Activated naive CD8-positive, alpha-beta T cell treated with anti-CD3 and anti-CD28 coated beads, Interleukin-2, amount 50 U/mL, for 16 hours (primary cell): ENCODE measurements at regions not wholly inside any gene's neighbourhood (a gene's known extent, or its start where the extent isn't known, plus 50 kb on each side); places are given as distances from the start of the nearest gene placed in this dataset.
"Not testable (repeated sequence)": the region's sequence is repeated elsewhere in the genome, so short reads cannot be mapped to it uniquely, and the experiment has no call there.

ENCODE experiments used
- DNase-seq: peaks from one replicate; pipeline ENCODE4 v3.0.0-alpha.2; 2020; ENCODE audit warnings: low read depth, low spot score

DNA sequence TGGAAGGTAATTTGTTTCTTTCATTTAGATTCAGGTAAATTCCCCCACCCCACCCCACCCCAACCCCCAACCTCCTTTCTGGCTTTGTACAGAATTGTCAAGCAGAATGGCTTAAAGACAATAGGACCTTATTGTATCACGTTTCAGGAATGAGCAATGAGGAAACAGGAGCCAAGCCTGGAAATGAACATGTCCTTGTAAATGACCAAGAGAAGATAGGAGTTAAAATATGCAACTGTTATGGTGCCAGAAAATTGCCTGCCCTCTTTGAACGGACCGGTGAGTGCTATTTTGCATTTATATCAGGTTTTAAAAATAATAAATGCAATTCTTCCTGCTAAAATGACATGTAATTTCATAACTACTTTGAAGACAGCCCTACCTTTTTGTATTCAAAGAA, 141.6 kb upstream of the PELI2 start:
- no peak for DNase-seq

- DNase-seq = no peak
Observed at GRCh38 chr14:55977392-55978150, 140.6 kb upstream of the PELI2 start.

DNA sequence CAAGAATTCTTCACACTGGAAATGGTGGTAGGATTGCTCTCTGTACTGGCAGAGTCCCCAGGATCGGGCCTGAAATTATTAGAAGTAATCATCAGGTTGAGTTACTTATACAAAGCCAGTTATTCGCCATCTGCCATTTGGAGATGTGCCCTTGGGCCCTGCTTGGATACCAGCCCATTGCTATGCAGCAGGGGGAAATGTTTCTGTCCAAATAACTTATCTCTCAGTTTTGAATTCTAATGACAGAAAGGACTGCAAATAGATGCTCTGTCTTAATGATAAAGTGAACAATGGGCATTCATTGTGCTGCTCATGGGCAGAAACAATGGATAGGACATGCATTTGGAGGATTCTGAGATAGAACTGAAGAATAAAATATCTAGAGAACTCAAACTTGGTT, 139.1 kb upstream of the PELI2 start:
- DNase-seq = no peak

DNA sequence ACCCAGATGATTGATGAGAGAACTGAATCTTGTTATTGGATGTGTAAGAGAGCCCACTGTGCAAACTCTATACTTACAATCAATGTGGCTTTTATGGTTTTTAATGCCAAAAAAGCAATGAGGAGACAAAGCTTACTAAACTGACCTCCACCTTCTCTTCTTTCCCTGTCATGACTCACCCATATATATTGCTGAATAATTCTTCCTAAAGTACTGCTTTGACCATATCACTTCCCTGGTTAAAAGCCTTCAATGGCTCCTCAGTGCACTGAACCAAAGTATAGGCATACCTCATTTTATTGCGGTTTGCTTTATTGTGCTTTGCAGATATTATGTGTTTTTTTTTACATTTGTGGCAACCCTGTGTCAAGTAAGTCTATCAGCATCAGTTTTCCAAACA, 138.4 kb upstream of the PELI2 start:
- DNase-seq = no peak

DNA sequence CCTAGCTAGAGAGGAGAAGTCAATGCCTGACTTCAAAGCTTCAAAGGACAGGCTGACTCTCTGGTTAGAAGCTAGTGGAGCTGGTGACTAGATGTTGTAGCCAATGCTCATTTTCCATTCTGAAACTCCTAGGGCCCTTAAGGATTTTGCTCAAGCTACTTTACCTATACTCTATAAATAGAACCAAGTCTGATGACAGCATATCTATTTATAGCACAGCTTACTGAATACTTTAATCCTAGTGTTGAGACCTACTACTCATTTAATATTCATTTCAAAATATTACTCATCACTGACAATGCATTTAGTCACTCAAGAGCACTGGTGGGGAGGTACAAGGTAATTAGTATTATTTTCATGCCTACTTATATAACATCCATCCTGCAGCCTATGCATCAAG, 137.2 kb upstream of the PELI2 start:
- DNase-seq = no peak

DNA sequence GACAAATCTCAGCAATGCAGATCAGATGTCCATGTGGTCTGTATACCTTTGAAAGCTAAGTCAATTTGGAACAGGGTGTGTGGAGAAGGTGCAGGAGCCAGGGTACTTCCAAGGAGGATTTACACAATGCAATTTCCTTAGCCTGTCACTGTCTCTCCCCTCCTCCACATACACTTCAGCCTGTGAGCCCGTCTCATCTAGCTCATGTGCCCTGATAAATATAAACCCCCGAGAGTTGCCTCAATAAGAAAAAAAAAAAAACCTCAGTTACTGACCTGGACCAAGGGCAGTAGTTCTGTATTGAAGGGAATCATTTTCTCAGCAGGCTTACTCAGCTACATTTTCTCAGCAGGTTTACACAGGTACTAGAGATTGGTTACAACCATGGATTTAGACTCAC, 132.1 kb upstream of the PELI2 start:
- DNase-seq = no peak

GRCh38 chr14:56000846-56001245, 117.4 kb upstream of the PELI2 start:
- DNase-seq = no peak

- DNase-seq = no peak
Observed at GRCh38 chr14:56002342-56002741, 115.9 kb upstream of the PELI2 start.

GRCh38 chr14:56002876-56003625, 115.2 kb upstream of the PELI2 start:
- DNase-seq = peak; percentile 14

- no peak for DNase-seq
Observed at GRCh38 chr14:56004323-56004722, 113.9 kb upstream of the PELI2 start.

GRCh38 chr14:56004786-56005185, 113.4 kb upstream of the PELI2 start:
- no peak for DNase-seq

- no peak for DNase-seq
Observed at GRCh38 chr14:56005191-56006053, 112.8 kb upstream of the PELI2 start.

DNA sequence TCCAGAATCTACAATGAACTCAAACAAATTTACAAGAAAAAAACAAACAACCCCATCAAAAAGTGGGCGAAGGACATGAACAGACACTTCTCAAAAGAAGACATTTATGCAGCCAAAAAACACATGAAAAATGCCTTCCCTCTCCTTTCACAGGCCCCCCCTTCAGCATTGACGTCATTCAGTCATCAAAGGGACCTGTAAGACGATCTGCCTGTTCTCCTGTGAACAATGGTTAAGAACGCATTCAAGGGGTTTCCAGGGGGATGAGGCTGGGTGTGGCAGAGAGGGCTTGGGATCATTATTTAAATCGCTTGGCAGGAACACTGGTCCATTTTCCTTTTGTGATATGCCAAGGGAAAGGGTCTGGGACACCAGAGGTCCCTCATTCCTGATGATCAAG, 110.7 kb upstream of the PELI2 start:
- not testable (repeated sequence) for DNase-seq

DNA sequence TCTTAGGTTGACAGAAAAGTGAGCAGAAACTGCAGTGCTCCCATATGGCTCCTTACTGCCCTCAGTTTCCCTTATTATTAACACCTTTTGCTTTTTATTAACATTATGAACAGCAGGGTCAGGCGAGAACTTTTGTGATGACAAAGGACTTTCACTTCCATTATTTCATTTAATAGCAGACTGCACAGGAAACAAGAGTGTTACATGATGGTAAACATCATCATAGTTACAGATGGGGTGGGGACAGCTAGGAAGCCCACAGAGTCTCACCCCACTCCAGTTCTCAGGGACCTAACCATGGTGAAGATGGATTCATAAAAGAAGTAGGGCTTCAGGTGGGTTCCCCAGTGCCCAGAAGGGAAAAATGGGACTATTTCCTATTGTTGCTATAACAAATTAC, 110.1 kb upstream of the PELI2 start:
- no peak for DNase-seq

DNA sequence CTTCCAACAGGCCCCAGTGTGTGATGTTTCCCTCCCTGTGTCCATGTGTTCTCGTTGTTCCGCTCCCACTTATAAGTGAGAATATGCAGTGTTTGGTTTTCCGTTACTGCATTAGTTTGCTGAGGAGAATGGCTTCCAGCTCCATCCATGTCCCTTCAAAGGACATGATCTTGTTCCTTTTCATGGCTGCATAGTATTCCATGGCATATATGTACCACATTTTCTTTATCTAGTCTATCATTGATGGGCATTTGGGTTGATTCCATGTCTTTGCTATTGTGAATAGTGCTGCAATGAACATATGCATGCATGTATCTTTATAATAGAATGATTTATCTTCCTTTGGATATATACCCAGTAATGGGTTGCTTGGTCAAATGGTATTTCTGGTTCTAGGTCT, 109.5 kb upstream of the PELI2 start:
- not testable (repeated sequence) for DNase-seq

DNA sequence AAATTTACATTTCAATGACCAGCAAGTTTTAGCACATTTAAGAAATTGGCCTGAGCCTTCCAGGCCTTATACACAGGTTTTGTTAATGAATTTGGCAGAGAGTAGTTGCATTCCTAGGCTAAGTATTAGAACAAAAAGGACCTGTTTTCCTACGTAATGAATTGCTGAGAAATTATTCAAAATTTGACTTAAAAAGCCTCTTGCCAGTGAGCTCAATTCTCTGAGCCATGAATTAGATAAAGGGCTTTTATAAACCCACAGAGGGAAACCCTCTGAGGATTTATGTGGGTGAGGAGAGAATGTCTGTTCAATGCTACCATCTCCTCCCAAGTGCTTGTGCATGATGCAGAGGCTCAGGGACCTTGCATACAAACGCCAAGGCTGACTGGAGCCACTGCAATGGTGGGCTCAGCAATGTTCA, 94.5 kb upstream of the PELI2 start:
- no peak for DNase-seq

GRCh38 chr14:56025191-56025590, 93.0 kb upstream of the PELI2 start:
- DNase-seq = no peak

- DNase-seq = no peak
Observed at GRCh38 chr14:56026506-56026905, 91.7 kb upstream of the PELI2 start.

DNA sequence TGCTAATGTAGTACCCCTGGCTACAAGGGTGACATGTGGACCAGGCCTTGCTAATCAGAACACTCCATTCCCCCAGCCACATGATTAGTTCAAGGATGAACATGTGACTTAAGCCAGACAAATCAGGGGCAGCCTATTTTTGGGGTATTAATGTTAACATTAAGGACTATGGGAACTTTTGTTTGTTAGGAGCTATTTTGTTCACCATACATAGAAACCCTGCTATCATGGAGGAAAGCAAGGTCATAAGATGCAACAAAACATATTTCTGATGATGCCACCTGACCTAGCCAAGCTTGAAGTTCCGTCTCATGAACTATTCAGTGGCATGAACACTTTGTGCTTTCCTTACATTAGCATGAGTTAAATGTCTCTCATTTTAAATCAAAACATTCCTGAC, 90.8 kb upstream of the PELI2 start:
- DNase-seq = no peak

DNA sequence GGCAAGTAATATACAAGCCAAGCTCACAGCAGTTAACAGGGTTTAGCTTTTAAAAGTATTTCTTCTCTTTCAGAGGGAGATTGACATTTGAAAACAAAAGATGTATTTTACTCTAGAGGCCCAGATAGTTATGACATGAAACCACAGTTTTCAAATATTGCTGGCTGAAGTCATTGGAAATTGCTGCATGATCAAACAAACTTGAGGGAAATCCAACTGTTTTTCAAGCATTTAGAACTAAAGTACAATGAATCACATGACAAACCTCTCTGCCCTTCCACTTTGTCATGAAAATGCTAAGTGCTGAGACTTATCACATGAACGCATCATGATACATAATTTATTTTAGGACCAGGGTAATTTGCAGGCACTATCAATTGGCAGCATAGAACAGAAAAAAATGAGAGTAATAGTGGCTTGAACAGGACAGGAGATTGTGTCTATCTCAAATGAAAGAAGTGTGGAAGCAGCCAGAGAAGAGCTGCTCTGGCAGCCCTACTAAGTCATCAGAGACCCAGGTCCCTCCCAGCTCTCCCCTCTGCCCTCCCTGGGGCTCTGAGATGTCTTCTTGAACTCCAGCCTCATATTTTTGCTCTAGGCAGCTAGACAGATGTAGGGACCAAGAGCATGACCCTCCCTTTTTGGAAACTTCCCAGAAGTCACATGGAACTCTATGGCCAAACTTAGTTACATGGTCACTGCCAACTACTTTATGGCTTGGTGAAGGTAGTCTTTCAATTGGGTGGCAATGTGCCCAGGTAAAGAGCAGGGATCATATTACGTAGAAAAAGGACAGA, 90.1 kb upstream of the PELI2 start:
- no peak for DNase-seq

- DNase-seq = no peak
Observed at GRCh38 chr14:56036353-56036752, 81.9 kb upstream of the PELI2 start.
